ENCODE measurements at regions not wholly inside any gene's neighbourhood (a gene's known extent, or its start where the extent isn't known, plus 50 kb on each side); places are given as distances from the start of the nearest gene placed in this dataset.

- Histone ChIP-seq H2BK15ac (ENCODE audit: low read length) (no peak overlapping the region), H3K9me3 (ENCODE audit: insufficient read depth in 2 of 2, low read depth in 1 of 2, low read length in 1 of 2) (no peaks in the 10 kb centered on the region), H3K36me3 (ENCODE audit: control insufficient read depth in 2 of 4, insufficient read depth in 4 of 4, low read length in 3 of 4) (no peaks in the 10 kb centered on the region), H2BK5ac (ENCODE audit: low read depth, low read length) (no peak overlapping the region), H3K79me2 (ENCODE audit: control insufficient read depth in 1 of 2, insufficient read depth in 2 of 2, low read length in 2 of 2) (no peaks in the 10 kb centered on the region), H3K23ac (ENCODE audit: insufficient read length) (no peak overlapping the region), H4K8ac (ENCODE audit: extremely low read depth, insufficient read depth, low read length) (no peak overlapping the region), H3K27ac (ENCODE audit: low read depth, low read length) (no peak overlapping the region), H4K91ac (replicated peaks; ENCODE audit: insufficient read length, low read length) (no peak overlapping the region), H3K56ac (replicated peaks; ENCODE audit: insufficient read length, low read depth, low read length) (no peak overlapping the region), H3K4me3 (ENCODE audit: extremely low read depth in 1 of 4, insufficient read depth in 2 of 4, low read depth in 3 of 4, low read length in 4 of 4) (peak overlapping the region in 1 of 4 experiments; percentile 38; a peak in 2 of 8 replicates), H3K27me3 (replicated peaks in 1 of 4; ENCODE audit: control insufficient read depth in 3 of 4, extremely low read depth in 1 of 4, insufficient read depth in 3 of 4, low read length in 3 of 4) (peaks cover 0 to 2% (median 0%) of the 10 kb centered on the region in 4 experiments; a peak in 2 of 7 replicates), H2AK5ac (ENCODE audit: low read depth, low read length) (no peak overlapping the region), H4K20me1 (replicated peaks in 1 of 2; ENCODE audit: control insufficient read depth in 1 of 2, insufficient read depth in 2 of 2, low read length in 2 of 2) (no peaks in the 10 kb centered on the region), H3K23me2 (ENCODE audit: low read depth, low read length) (no peaks in the 10 kb centered on the region), H3K4me1 (replicated peaks in 1 of 4; ENCODE audit: control insufficient read depth in 3 of 4, insufficient read depth in 4 of 4, low read length in 3 of 4) (peaks cover 5 to 23% (median 19%) of the 10 kb centered on the region in 4 experiments), H3K14ac (ENCODE audit: insufficient read length) (no peak overlapping the region), H3K4ac (replicated peaks; ENCODE audit: insufficient read length, low read depth, low read length) (no peak overlapping the region), H3K79me1 (ENCODE audit: low read depth, low read length) (no peaks in the 10 kb centered on the region), H3K4me2 (ENCODE audit: insufficient read depth in 1 of 2, low read depth in 2 of 2, low read length in 2 of 2) (peak overlapping the region in 1 of 2 experiments; percentile 56; a peak in 1 of 4 replicates), H3K18ac (ENCODE audit: extremely low read depth, low read length) (no peak overlapping the region), H2BK12ac (ENCODE audit: low read depth, low read length) (no peak overlapping the region), H4K5ac (ENCODE audit: insufficient read length, low read depth, low read length) (no peak overlapping the region), H2BK120ac (replicated peaks; ENCODE audit: low read depth, low read length) (no peak overlapping the region), H2AFZ (ENCODE audit: low read length) (no peak overlapping the region), H3K9ac (replicated peaks in 1 of 4; ENCODE audit: extremely low read depth in 1 of 4, low read depth in 3 of 4, low read length in 3 of 4) (no peak overlapping the region), H2BK20ac (ENCODE audit: low read length) (no peak overlapping the region)
- CTCF ChIA-PET (ENCODE audit: partially characterized antibody) = interaction anchor here (1.1 to 3.3 kb wide), 2 partner anchors 15 to 18 kb away, joined by 5 to 19 read pairs; no protein-coding TSS in a partner anchor
- no peak for DNase-seq (ENCODE audit: low read depth in 1 of 2, low spot score in 2 of 2)
- POLR2A ChIA-PET (ENCODE audit: partially characterized antibody) = interaction anchor here (2.5 kb wide), 1 partner anchor 15 kb away, joined by 5 read pairs; no protein-coding TSS in a partner anchor
- TF ChIP-seq HDAC2 (IDR thresholded peaks at IDR 0.05; ENCODE audit: borderline replicate concordance in 1 of 2, low read depth in 2 of 2, low read length in 2 of 2) = peak; percentile 70 to 82; a peak in 2 of 4 replicates
- peak; percentile 86 for TF ChIP-seq TCF12 (IDR thresholded peaks at IDR 0.05; ENCODE audit: low read depth, low read length)
- TF ChIP-seq SP1 (IDR thresholded peaks at IDR 0.05; ENCODE audit: low read depth, low read length) = peak; percentile 58; the same call in 1 of the 2 replicates
- TF ChIP-seq TEAD4 (IDR thresholded peaks at IDR 0.05; ENCODE audit: low read depth, low read length) = peak; percentile 88
- no peak for TF ChIP-seq FOSL1 (IDR thresholded peaks at IDR 0.05; ENCODE audit: insufficient read depth, low read depth, low read length)
- TF ChIP-seq ZNF274 (IDR thresholded peaks at IDR 0.05; ENCODE audit: borderline replicate concordance, extremely low read depth, low read length) = no peak
- TF ChIP-seq SIN3A (conservative IDR thresholded peaks at IDR 0.05 in 1 of 2, IDR thresholded peaks at IDR 0.05 in 1 of 2; ENCODE audit: low read depth in 1 of 2, low read length in 2 of 2) = peak; percentile 71 to 81; a peak in 2 of 4 replicates
- TF ChIP-seq YY1 (IDR thresholded peaks at IDR 0.05; ENCODE audit: low read depth, low read length) = peak; percentile 45; the same call in 1 of the 2 replicates
- peak in 1 of 2 experiments; percentile 67; a peak in 1 of 3 replicates for TF ChIP-seq EP300 (IDR thresholded peaks at IDR 0.05; ENCODE audit: borderline replicate concordance in 1 of 2, low read depth in 2 of 2, low read length in 2 of 2)
- peak in 1 of 2 experiments; percentile 9; a peak in 1 of 4 replicates for TF ChIP-seq RAD21 (IDR thresholded peaks at IDR 0.05 in 1 of 2, conservative IDR thresholded peaks at IDR 0.05 in 1 of 2; ENCODE audit: low read depth in 2 of 2, low read length in 2 of 2)
- no peak for TF ChIP-seq SP4 (IDR thresholded peaks at IDR 0.05; ENCODE audit: low read length)
- no peak for FAIRE-seq
- 9% methylated on average over 4 of the region's 4 CpGs; no CpG with 5 or more reads in 1 of the 2 experiments for WGBS, 2 experiments (ENCODE audit: extremely low coverage in 1 of 2, insufficient coverage in 1 of 2, insufficient read length in 1 of 2, insufficient replicate concordance in 2 of 2, low coverage in 1 of 2, low lambda C conversion rate in 2 of 2, missing lambda C conversion rate in 1 of 2)
These were observed 164.2 kb upstream of the LHX1 start for GRCh38 chr17:36773039-36773438.
